Ectodermal cell (in vitro differentiated cells): ENCODE measurements at regions not wholly inside any gene's neighbourhood (a gene's known extent, or its start where the extent isn't known, plus 50 kb on each side); places are given as distances from the start of the nearest gene placed in this dataset.

Experiments used
- H3K27ac ChIP-seq: 2 replicates; pipeline ENCODE4 v1.7.0; 2013; ENCODE audit warnings: mild to moderate bottlenecking, low read depth, low read length; ENCODE audit not compliant: insufficient read depth, poor library complexity, severe bottlenecking
- H3K27me3 ChIP-seq: 2 replicates; pipeline ENCODE4 v1.7.0; 2013; ENCODE audit warnings: mild to moderate bottlenecking, low read length; ENCODE audit not compliant: insufficient read depth, control insufficient read depth, poor library complexity, severe bottlenecking
- H3K36me3 ChIP-seq: one replicate; pipeline ENCODE4 v1.7.0; 2013; ENCODE audit warnings: low read length; ENCODE audit not compliant: control insufficient read depth, insufficient read depth
- H3K4me1 ChIP-seq: one replicate; pipeline ENCODE4 v1.7.0; 2013; ENCODE audit warnings: low read length; ENCODE audit not compliant: control insufficient read depth, insufficient read depth
- H3K4me3 ChIP-seq: 2 replicates; pipeline ENCODE4 v1.7.0; 2013; ENCODE audit warnings: low read depth, low read length, control low read depth; ENCODE audit not compliant: insufficient read depth
- H3K9me3 ChIP-seq: 2 replicates; pipeline ENCODE4 v1.7.0; 2013; ENCODE audit warnings: mild to moderate bottlenecking, low read length, moderate library complexity; ENCODE audit not compliant: control insufficient read depth
- WGBS, 2 experiments: methylation state at CpG; one replicate each; pipeline ENCODE4 v1.1.7; 2013; ENCODE audit warnings: missing lambda C conversion rate in 2 of 2; 5-methylcytosine and 5-hydroxymethylcytosine counted together

- Histone ChIP-seq H3K4me1 (no peaks in the 10 kb centered on the region), H3K27me3 (no peaks in the 10 kb centered on the region)
These were observed 400.3 kb downstream of the MIAT start for GRCh38 chr22:27057717-27058116.

GRCh38 chr22:27060190-27060589, 402.8 kb downstream of the MIAT start:
- Histone ChIP-seq H3K4me1 (peaks cover 7% of the 10 kb centered on the region), H3K9me3 (no peaks in the 10 kb centered on the region), H3K27me3 (no peaks in the 10 kb centered on the region), H3K27ac (no peak overlapping the region), H3K36me3 (no peaks in the 10 kb centered on the region), H3K4me3 (no peak overlapping the region)
- 82 to 85% methylated on average over 14 to 15 of the region's 15 CpGs for WGBS, 2 experiments

More at GRCh38 chr22:27057717-27058116, 400.3 kb downstream of the MIAT start:
- H3K36me3 ChIP-seq: no peaks in the 10 kb centered on the region
- H3K27ac ChIP-seq: no peak overlapping the region
- H3K4me3 ChIP-seq: no peak overlapping the region
- no peaks in the 10 kb centered on the region for H3K9me3 ChIP-seq

- no peaks in the 10 kb centered on the region for H3K36me3 ChIP-seq
- no peaks in the 10 kb centered on the region for H3K9me3 ChIP-seq
- WGBS, 2 experiments: 93 to 96% methylated on average over 2 of the region's 2 CpGs
- H3K27ac ChIP-seq: no peak overlapping the region
- H3K4me3 ChIP-seq: no peak overlapping the region
- no peaks in the 10 kb centered on the region for H3K27me3 ChIP-seq
- H3K4me1 ChIP-seq: peaks cover 7% of the 10 kb centered on the region
These were observed 405.5 kb downstream of the MIAT start for GRCh38 chr22:27062910-27063309.

GRCh38 chr22:27063406-27063805, 406.0 kb downstream of the MIAT start:
- no peaks in the 10 kb centered on the region for H3K27me3 ChIP-seq
- H3K36me3 ChIP-seq: no peaks in the 10 kb centered on the region
- no peak overlapping the region for H3K4me3 ChIP-seq
- H3K4me1 ChIP-seq: peaks cover 7% of the 10 kb centered on the region
- 64 to 69% methylated on average over 5 of the region's 5 CpGs for WGBS, 2 experiments
- no peaks in the 10 kb centered on the region for H3K9me3 ChIP-seq
- H3K27ac ChIP-seq: no peak overlapping the region

GRCh38 chr22:27063841-27064240, 406.5 kb downstream of the MIAT start:
- no peaks in the 10 kb centered on the region for H3K27me3 ChIP-seq
- H3K27ac ChIP-seq: no peak overlapping the region
- H3K36me3 ChIP-seq: no peaks in the 10 kb centered on the region
- H3K4me3 ChIP-seq: no peak overlapping the region
- 88 to 96% methylated on average over 1 to 2 of the region's 2 CpGs for WGBS, 2 experiments
- no peaks in the 10 kb centered on the region for H3K9me3 ChIP-seq
- peaks cover 7% of the 10 kb centered on the region for H3K4me1 ChIP-seq

- 85 to 89% methylated on average over 1 of the region's 1 CpG for WGBS, 2 experiments
- Histone ChIP-seq H3K4me1 (peaks cover 7% of the 10 kb centered on the region), H3K27me3 (no peaks in the 10 kb centered on the region), H3K9me3 (no peaks in the 10 kb centered on the region), H3K4me3 (no peak overlapping the region), H3K36me3 (no peaks in the 10 kb centered on the region), H3K27ac (no peak overlapping the region)
These were observed 407.0 kb downstream of the MIAT start for GRCh38 chr22:27064386-27064785.

- no peaks in the 10 kb centered on the region for H3K27me3 ChIP-seq
- H3K36me3 ChIP-seq: no peaks in the 10 kb centered on the region
- H3K4me1 ChIP-seq: peaks cover 7% of the 10 kb centered on the region
- no peak overlapping the region for H3K27ac ChIP-seq
- no peak overlapping the region for H3K4me3 ChIP-seq
- H3K9me3 ChIP-seq: no peaks in the 10 kb centered on the region
- WGBS, 2 experiments: 56 to 58% methylated on average over 8 of the region's 9 CpGs
These were observed 407.9 kb downstream of the MIAT start for GRCh38 chr22:27065279-27065678.

GRCh38 chr22:27066856-27067255, 409.5 kb downstream of the MIAT start:
- 92 to 93% methylated on average over 12 of the region's 12 CpGs for WGBS, 2 experiments
- H3K4me3 ChIP-seq: no peak overlapping the region
- no peaks in the 10 kb centered on the region for H3K36me3 ChIP-seq
- H3K27me3 ChIP-seq: no peaks in the 10 kb centered on the region
- no peaks in the 10 kb centered on the region for H3K9me3 ChIP-seq
- no peak overlapping the region for H3K27ac ChIP-seq
- peaks cover 7% of the 10 kb centered on the region for H3K4me1 ChIP-seq

- Histone ChIP-seq H3K4me3 (no peak overlapping the region), H3K4me1 (peaks cover 7% of the 10 kb centered on the region), H3K9me3 (no peaks in the 10 kb centered on the region), H3K27me3 (no peaks in the 10 kb centered on the region), H3K36me3 (no peaks in the 10 kb centered on the region), H3K27ac (no peak overlapping the region)
These were observed 410.7 kb downstream of the MIAT start for GRCh38 chr22:27068121-27068520.

GRCh38 chr22:27070594-27070993, 413.2 kb downstream of the MIAT start:
- Histone ChIP-seq H3K27me3 (no peaks in the 10 kb centered on the region), H3K4me3 (no peak overlapping the region), H3K4me1 (no peaks in the 10 kb centered on the region), H3K9me3 (no peaks in the 10 kb centered on the region), H3K27ac (no peak overlapping the region), H3K36me3 (no peaks in the 10 kb centered on the region)
- WGBS, 2 experiments: 85 to 88% methylated on average over 8 of the region's 8 CpGs
